ENCODE measurements at regions not wholly inside any gene's neighbourhood (a gene's known extent, or its start where the extent isn't known, plus 50 kb on each side); places are given as distances from the start of the nearest gene placed in this dataset.
"Not testable (repeated sequence)": the region's sequence is repeated elsewhere in the genome, so short reads cannot be mapped to it uniquely, and the experiment has no call there.

- DNase-seq: no peak
These were observed 168.4 kb downstream of the ALG10B start for GRCh38 chr12:38484821-38485449.

DNA sequence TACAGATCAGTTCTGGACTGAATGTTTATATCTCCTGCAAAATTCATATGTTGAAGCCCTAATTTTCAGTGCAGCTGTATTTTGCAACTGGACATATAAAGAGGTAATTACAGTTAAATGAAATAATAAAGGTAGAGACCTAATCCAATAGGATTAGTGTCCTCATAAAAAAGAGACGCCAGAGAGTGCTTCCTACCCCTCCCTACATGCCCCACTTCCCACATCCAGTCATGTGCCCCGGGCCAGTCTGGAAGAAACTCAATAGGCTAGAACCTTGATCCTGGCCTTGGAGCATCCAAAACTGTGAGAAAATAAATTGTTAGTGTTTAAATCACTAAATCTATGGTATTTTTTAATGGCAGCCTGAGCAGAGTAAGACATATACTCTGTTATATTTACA is 172.3 kb downstream of the ALG10B start:
- DNase-seq: no peak

GRCh38 chr12:38490073-38490472 is 173.5 kb downstream of the ALG10B start:
- DNase-seq: no peak

DNA sequence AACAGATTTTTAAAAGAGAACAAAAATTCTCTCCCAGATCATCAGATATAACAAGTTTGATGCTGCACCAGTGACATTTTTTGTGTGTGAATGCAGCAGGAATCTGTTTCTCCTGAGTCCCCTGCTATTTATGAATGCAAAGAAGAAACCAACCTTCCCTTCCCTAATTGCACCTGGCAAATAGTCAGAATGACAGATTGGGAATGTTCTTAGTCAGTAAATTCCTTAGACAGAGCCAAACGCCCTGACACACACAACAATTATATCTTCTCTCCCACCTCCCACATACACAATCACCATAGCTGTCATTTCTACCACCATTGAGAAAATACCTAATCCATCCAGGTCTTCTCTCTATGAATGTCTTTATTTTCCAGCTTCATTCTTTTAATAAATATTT is 174.4 kb downstream of the ALG10B start:
- DNase-seq: no peak

- no peak for DNase-seq
These were observed 184.9 kb downstream of the ALG10B start for GRCh38 chr12:38501481-38501880.

- no peak for DNase-seq
These were observed 185.4 kb downstream of the ALG10B start for GRCh38 chr12:38501991-38502390.

DNA sequence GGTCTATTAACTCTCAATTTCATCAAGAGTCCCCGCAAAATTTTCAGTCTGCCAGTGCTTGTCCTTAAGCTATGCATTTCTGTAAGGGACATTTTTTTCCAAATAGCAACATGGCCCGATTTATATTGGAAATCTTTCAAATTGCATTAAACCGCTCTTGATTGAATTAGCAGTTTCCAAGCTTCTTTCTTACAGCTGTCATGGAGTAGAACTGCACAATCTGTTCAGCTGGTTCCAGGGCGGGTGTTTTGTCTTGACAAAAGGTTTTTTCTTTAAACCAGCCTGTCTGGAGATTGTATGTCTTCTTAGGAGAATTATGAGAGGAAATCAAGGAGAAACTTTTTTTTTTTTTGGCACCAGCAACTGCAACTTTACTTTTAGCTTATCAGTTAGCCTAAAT is 185.8 kb downstream of the ALG10B start:
- DNase-seq: no peak

DNA sequence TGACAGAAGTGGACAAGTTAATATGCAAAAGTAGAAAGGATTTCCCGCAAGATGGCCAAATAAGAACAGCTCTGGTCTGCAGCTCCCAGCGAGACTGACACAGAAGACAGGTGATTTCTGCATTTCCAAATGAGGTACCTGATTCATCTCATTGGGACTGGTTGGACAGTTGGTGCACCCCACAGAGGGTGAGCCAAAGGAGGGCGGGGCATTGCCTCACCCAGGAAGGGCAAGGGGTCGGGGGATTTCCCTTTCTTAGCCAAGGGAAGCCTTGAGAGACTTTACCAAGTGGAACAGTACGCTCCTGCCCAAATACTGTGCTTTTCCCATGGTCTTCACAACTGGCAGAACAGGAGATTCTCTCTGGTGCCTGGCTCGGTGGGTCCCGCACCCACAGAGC is 191.3 kb downstream of the ALG10B start:
- DNase-seq: no peak

- DNase-seq: no peak
These were observed 191.7 kb downstream of the ALG10B start for GRCh38 chr12:38508246-38508645.

DNA sequence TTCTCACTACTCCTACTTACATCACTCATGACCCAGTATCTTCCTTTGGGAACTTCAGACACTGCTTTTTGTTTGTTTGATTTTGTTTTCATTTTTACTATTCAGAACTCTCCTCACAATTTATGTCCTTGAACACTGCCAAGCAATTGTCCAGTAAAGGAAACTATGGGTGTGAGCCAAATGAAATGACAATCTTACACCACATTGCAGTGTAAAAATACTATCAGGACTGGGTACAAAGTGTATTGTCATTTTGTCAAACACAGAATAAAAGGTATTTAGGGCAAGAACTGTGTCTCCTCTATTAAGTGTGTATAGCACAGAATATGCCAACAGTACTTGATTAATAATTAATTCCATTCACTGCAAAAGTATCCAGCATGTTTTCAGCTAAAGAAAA is 199.3 kb downstream of the ALG10B start:
- no peak for DNase-seq

DNA sequence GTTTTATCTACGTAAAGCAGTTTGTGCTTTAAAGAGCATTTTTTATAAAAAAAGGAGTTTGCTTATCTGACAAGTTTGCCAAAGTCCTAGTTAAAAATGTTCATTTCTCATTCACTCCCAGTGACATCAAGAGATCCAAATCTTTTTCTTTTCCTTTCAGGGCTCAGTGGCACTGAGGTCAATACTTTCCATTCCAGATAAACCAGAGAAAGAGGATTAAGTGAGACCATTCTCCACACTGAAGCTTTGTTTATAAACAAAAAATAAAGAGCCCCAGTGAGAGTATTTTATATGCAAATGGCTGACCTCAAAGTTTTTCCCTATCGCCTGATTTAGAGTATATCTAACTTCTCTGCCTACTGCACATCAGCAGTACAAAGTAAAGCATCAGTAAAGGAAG is 199.8 kb downstream of the ALG10B start:
- no peak for DNase-seq

GRCh38 chr12:38523920-38524319 is 207.3 kb downstream of the ALG10B start:
- no peak for DNase-seq

DNA sequence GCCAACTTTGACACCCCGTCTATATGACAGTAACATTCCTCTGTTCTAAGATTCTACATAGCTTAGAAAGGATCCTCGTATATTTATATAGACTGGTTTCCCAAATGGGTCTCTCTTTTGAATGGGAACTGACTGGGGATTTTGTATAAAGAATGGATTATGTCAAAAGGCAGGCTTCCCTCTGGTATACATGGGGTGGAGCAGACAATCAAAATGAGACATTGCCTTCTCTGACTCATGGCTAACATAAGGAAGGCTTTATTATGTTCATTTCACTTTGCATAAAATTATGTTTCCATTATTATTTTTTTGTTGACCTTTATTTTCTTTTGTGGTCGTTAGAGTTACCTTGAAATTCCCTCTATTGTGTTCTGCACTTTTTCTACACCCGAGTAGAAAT is 211.1 kb downstream of the ALG10B start:
- no peak for DNase-seq

DNA sequence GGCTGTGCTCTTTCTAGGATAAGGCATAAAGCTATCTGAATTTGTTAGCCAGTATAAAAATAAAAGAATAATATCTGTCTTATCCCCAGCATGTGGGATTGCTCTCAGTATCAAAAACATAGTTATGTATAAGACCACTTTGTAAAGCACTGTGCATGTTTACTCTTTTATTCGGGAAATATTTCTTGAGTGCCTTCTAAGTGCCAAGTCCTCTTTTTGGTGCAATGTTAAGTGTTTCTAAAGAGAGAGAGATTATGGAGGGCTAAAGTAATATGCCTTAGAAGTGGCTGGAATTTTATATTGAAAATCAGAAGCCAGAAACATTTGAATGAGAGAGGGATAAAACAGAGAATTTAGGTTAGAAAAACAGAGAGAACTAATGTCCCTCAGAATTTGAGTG is 212.0 kb downstream of the ALG10B start:
- DNase-seq: no peak

- not testable (repeated sequence) for DNase-seq
These were observed 212.7 kb downstream of the ALG10B start for GRCh38 chr12:38529281-38529680.

DNA sequence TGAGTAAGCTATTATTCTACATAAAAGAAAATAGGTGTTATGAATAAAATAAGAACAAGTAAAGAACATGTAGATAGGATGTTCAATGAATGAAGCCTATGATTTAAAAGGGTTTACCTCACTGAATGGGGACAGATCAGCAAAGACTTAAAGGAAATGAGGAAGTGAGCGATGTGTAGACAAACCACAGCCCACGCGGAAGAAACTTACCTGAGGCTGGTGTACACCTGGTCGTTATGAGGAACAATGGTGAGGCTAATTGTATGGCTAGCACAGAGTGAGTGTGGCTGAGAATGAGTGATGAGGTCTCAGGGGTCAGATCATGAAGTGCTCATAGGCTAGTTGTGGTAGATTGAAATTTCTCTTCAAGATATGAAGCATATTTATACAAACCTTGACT is 221.7 kb downstream of the ALG10B start:
- no peak for DNase-seq

DNA sequence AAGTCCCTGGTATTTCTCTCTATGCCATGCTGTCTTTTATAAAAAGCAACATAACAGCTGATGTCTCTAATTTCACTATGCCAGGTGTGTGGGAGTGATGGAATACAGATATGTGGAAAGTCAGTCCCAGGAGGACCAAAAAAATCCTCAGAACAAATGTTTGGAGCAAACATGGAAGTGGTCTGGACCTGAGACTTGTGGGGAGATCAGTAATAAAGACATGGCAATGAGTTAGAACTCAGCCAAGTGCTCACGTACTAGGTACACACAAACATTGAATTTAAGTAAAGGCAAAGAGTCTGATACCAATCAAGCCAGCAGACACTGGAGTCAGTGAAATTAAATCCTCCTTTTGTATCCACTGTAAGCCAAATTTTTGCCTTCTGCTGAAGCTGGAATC is 223.6 kb downstream of the ALG10B start:
- no peak for DNase-seq

GRCh38 chr12:38541849-38542248 is 225.3 kb downstream of the ALG10B start:
- DNase-seq: no peak

GRCh38 chr12:38543151-38543550 is 226.6 kb downstream of the ALG10B start:
- DNase-seq: no peak

GRCh38 chr12:38544330-38545066 is 227.9 kb downstream of the ALG10B start:
- DNase-seq: no peak

- DNase-seq: no peak
These were observed 231.0 kb downstream of the ALG10B start for GRCh38 chr12:38547586-38547985.

DNA sequence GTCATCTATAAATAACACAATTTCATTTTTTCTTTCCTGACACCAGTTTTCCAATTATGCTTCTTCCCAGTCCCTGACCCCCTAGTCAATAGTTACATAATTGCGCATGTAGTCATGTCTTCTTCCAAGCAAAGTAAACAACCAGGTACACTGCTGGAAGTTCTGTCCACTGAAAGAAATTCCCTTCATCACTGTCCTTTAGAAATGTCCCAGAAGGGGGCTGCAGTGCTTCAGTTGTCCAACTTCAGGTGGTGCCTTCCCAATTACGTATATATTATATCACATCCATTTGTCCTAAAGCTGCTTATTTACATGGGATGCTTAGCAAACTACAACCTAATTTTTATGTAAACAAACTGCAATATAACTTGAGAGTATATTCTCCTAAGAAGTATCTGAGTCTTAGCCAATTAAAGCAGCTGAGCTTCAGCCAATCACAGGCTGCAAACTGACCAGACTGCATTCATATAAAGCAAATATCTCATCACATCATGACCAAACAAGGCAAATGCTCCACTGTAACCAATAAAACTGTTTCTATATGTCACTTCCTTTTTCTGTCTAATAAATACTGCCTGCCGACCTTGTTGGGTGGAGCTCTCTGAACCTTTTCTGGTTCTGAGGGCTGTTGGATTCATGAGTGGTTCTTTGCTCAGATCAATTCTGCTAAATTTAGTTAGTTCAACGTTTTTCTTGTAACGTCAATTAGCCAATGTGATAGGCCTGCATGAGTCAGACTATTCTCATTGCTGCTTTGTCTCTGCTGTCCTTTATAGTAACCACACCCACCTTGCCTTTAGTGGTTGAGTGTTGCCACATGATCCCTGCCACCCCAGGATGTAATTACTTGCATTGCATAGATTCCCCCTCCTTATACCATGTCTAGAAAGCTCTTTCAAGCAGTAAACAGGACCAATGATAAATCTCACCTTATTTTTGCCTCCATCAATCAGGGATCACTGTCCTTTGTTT is 239.3 kb downstream of the ALG10B start:
- DNase-seq: no peak

DNA sequence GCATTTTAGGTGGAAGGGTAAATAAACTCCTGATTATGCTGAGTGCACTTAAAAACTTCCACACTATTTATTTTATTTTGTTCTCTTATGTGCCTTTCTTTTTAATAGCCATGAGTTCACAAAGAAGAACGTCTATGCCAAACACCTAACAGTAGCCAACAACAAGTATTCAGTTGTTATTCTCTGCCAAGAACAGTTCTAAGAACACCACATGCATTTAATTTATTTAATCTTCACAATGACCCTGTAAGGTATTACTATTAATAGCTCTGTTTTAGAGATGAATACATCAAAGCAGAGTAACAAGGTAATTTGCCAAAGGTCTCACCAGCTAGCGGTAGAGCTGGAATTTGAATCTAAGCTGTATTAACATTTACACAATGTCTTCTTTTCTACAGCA is 240.1 kb downstream of the ALG10B start:
- DNase-seq: no peak

- DNase-seq: no peak
These were observed 268.5 kb downstream of the ALG10B start for GRCh38 chr12:38585086-38585485.
